ENCODE measurements at regions not wholly inside any gene's neighbourhood (a gene's known extent, or its start where the extent isn't known, plus 50 kb on each side); places are given as distances from the start of the nearest gene placed in this dataset.

DNA sequence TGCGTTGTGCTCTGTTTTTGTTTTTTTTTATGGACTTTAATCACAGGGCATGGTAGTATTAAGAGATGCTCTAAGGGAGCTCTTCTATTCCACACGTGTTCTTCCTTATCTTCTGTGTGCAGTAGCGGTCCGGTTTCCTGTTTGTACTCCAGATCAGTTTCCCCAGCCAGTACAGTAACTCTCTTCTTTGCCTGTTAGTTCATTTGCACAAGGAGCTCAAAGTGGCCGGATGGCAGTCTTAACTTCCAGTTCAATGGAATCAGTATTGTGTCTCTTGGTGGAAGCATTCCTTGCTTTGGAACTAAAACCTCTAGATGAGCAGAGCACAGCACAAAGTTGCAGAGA is 122.0 kb downstream of the KLF13 start:
- no peak for ATAC-seq
- Mint-ChIP-seq H3K9me3 (peaks cover 0 to 9% of the 10 kb centered on the region in 2 donors), H3K27ac (no peak overlapping the region), H3K36me3 (peaks cover 0 to 9% of the 10 kb centered on the region in 2 donors)
- DNase-seq (ENCODE audit: low spot score in 2 of 2): no peak

DNA sequence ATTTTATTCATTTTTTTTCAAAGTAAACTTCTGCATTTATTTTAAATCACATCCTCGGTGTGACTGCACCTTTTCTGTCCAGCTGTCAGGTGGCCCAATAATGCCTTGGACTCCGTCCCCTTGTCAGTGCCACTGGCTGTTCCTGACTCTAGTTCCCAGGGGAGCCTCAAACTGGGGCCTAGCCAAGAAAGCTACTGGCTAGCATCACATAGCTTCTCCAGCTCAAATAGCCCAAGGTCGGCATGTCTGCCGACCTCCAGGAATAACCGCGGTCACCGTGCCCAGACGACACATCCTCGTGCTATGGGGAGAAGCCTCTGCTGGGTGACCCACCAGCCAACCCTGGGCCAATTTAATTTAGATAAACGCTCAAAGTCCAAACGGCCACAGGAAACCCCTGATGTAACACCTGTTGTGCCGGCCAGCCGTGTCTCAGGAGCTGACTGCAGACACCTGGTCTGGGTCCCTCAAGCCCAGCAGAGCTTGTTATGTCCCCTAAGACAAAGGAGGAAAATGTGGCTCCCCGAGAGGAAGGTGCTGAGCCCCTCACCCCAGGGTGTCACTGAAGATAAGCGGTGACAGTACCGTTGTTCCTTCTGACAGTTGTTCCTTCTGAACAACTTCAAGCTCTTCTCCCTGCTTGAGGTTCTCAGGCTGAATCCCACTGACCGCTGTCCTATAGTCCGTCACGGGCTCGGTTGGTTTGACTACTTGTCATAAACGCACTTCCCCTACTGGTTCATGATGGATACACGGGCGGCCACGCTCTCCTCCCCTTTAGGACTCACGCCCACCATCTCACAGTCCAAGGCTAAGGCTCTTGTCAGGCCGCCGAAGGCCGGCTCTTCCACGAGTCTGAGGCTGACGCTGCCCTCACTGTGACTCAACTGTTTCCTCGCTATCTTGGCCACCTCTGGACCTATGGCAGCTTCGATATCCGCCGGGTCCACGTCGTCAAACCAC is 126.2 kb downstream of the KLF13 start:
- no peak for ATAC-seq
- Mint-ChIP-seq H3K27ac (no peak overlapping the region), H3K36me3 (peaks cover 6 to 24% of the 10 kb centered on the region in 2 donors), H3K9me3 (peaks cover 6 to 16% of the 10 kb centered on the region in 2 donors)
- DNase-seq (ENCODE audit: low spot score in 2 of 2): no peak

DNA sequence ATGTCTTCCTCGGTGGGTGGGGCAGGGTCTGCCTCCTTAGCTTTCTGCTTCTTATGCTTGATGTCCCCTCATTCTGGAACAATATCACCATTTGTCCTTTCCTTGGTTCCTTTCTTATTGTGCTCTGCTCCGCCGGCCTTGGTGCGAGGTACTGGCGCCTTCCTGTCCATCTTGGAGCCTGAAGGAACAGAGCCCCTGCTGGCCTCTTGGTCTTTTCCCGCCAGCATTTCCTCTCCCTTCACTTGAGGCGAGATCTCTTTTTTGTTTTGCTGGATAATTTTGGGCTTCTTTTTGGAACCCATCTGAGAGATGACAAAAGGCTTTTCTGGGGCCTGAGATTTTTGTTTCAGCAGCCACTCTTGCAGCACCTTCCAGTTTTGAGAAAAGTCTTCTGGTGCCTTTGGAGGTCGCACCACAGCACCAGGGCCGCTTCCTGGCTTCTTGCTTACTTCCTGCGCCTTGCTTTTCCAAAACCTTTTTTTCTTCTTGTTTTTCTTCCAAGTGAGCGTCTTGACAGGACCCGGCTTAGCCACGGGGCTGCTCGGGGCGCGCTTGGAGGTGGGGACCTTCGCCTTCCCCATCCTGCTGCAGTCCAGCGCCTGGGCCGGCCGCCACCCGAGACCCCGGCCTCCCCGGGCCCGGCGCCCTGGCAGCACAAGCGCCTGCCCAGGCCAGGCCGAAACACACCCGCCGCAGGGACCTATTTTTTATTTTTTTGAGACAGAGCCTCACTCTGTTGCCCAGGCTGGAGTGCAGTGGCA is 127.1 kb downstream of the KLF13 start:
- Mint-ChIP-seq H3K9me3 (peaks cover 6 to 14% of the 10 kb centered on the region in 2 donors), H3K27ac (no peak overlapping the region), H3K36me3 (peaks cover 6 to 22% of the 10 kb centered on the region in 2 donors)
- DNase-seq (ENCODE audit: low spot score in 2 of 2): no peak
- ATAC-seq: no peak

DNA sequence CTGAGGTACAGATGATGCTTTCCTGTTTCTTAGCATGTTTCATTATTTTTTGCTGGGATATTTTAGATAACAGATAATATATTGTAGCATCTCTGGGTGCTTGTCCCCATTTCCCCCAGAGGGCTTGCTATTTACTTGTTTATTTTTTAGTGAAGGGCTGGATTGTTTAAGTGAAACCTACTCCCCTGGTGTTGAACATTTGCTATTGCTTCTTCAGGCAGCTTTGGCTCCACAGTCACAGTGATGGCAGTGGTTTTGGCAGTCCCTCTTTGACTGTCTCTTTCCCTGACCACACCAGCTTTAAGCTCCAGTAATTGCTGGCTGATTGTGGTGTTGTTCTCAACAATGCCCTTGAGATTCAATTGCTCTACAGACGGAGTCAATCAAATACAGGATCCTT is 128.9 kb downstream of the KLF13 start:
- ATAC-seq (peak in 1 of 2 donors; percentile 38), DNase-seq (ENCODE audit: low spot score in 2 of 2) (no peak)
- peaks cover 6 to 15% of the 10 kb centered on the region in 2 donors for H3K36me3 Mint-ChIP-seq
- no peak overlapping the region for H3K27ac Mint-ChIP-seq
- peaks cover 6 to 8% of the 10 kb centered on the region in 2 donors for H3K9me3 Mint-ChIP-seq

DNA sequence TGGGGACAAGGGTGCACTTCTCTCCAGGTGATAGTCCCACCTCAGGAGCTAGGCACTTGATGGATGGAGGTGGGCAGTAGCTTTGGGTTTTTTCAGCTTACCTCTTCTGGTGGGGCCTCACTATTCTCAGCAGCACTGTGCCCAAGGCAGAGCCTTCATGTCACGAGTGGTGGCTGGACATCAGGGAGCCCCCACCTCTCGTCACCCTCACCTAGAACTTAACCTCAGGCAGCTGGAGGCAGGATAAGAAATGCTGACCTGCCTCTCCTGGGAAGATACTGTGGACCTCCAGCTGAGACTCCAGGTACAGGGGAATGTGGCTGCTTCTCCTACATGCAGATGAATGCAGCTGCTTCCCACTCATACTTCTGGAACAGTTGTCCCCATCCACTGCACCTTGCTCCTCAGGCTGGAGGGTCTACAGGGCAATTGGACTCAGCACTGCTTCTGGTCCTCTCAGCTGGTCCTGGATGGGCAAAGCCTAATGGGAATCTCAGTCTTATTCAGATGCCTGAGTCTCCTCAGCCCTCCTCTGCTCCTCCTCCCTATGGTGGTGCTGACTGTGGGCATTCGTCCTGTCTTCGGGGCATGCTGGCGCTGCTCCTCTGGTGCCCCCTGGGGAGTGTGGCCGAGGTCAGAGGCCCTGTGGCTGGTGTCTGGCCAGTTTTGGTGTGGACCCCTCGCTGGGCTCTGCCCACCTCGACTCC is 129.9 kb downstream of the KLF13 start:
- Mint-ChIP-seq H3K36me3 (peaks cover 6 to 15% of the 10 kb centered on the region in 2 donors), H3K27ac (no peak overlapping the region)
- no peak for ATAC-seq

DNA sequence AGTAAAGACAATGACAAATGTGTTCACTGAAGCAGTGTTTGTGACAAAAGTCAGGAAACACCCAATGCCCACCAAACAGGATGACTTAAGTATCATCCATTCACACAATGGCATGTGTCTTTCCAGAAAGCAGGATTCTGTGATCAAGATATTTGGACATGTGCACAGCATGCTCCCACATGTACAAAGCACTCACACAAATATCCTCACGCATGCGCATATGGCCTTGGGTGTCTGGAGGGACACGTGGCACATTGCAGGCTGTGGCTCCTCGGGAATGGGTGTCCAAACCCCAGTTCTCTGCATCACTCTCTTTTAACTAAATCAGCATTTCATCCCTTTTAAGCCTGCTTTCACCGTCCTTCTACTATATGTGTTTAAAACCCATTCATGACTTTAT is 130.5 kb downstream of the KLF13 start:
- ATAC-seq: no peak
- Mint-ChIP-seq H3K9me3 (peaks cover 6 to 8% of the 10 kb centered on the region in 2 donors), H3K27ac (no peak overlapping the region), H3K36me3 (peaks cover 6 to 15% of the 10 kb centered on the region in 2 donors)
- no peak for DNase-seq (ENCODE audit: low spot score in 2 of 2)

More for the DNA sequence above, 129.9 kb downstream of the KLF13 start:
- DNase-seq (ENCODE audit: low spot score in 2 of 2): no peak
- peaks cover 6 to 8% of the 10 kb centered on the region in 2 donors for H3K9me3 Mint-ChIP-seq

DNA sequence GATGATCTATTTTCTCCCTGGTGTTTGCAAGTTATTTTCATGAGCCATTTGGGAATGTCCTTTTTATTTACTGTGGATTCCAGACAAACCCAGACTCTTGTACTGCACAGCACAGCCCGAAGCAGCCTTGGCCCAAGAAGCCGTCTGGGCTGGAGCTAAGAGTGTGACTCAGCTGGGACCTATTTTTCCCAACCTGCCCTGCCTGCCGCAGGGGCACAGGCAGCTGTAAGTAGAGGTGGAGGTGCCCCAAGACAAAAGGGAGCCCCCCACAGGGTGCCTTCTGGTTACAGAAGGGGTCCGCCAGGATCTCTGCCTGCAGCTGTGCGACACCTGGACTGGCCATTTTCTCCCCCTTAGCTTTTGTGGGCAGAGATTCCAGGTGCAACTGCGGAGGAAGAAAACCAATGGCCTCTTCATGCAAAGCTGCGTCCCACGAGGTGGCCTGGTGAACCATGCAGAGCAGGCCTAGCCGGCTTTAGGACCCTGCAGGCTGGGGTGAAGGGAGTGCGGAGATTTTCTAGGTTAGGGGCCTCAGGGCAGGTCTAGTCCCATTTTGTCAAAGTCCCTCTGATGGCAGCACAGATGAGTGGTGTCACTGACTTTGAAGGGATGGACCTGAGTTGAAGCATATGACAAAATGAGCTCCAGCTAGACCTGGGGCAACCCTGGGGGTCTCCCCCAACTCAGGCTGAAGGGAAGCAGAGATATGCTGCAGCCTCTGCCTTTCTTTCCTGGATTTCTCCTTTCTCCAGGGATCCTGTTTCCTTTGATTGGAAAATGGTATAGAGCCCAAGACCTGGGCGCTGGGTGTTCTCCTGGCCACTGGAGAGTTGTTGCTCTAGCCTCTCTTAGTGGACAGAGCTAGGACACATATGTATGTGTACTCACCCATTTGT is 131.2 kb downstream of the KLF13 start:
- Mint-ChIP-seq H3K27ac (peak overlapping the region; percentile 66 to 71), H3K36me3 (peaks cover 6 to 15% of the 10 kb centered on the region in 2 donors), H3K9me3 (peaks cover 6 to 8% of the 10 kb centered on the region in 2 donors)
- DNase-seq (ENCODE audit: low spot score in 2 of 2): no peak
- no peak for ATAC-seq

DNA sequence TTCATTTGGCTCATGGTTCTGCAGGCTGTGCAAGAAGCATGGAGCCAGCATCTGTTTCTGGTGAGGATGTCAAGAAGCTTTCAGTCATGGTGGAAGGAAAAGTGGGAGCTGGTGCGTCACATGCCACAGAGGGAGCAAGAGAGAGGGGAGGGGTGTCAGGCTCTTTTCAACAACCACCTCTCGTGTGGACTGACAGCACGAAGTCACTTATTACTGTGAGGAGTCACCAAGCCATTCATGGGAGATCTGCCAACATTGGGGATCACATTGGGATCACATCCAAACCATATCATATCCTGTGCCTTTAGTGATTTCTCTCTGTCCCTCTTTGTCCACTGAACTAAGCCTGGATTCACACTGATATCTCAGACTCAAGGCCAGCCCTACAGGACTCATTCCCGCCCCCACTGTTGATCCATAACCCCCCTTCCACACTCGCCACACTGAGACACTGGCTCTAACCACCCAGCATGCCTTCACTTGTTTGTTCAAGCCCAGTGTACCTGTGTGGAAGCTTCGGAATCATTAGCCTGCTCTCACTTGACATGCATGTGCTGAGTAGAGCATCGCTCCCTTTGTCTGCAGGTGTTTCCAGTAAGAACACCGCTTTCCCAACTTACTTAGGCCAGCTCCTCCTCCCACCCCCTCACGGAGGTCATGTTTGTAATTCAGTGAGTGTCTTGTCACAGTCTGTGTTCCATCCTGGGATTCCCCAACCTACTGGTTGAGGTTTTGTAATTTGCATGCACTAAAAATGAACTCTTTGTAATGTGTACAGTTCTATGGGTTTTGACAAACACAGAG is 132.2 kb downstream of the KLF13 start:
- DNase-seq (ENCODE audit: low spot score in 2 of 2) (peak in 1 of 2 donors; percentile 49), ATAC-seq (peak; percentile 94 to 98)
- H3K36me3 Mint-ChIP-seq: peaks cover 6 to 15% of the 10 kb centered on the region in 2 donors
- peak overlapping the region; percentile 71 to 72 for H3K27ac Mint-ChIP-seq
- peaks cover 6 to 8% of the 10 kb centered on the region in 2 donors for H3K9me3 Mint-ChIP-seq

DNA sequence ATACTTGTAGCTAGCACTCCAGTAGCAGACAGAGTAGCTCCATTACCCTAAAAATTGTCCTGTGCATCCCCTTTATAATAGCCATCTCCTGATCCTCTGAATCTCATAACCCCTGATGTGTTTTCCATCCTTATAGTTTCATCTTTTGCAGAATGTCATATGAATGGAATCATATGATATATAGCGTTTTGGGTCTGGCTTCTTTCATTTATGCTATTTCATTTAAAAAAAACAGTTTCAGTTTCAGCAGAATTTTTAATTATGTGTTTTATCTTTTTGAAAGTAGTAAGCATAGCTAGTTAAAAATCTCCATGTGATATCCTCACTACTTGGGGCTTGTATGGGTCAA is 132.7 kb downstream of the KLF13 start:
- H3K27ac Mint-ChIP-seq: peak overlapping the region; percentile 71 to 72
- H3K9me3 Mint-ChIP-seq: peaks cover 6 to 8% of the 10 kb centered on the region in 2 donors
- DNase-seq (ENCODE audit: low spot score in 2 of 2) (no peak), ATAC-seq (no peak)
- H3K36me3 Mint-ChIP-seq: peaks cover 6 to 15% of the 10 kb centered on the region in 2 donors

DNA sequence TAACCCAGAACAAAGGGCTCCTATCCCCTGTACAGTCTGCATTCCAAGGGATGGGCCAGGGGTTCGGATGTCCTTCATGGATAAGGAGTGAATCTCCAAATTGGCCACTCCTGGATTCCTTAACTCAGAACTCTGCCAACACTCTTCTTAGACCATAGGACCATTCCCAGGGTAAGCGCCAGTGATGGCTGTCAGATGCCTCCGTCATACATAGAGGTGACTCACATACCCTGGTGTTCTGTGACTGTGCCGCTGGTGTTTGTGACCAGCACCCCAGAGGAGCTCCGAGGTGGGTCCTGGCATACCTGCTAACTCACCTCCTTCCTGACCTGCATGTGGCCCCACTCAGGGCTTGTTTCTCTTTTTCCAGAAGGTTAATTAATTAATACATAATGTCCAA is 134.7 kb downstream of the KLF13 start:
- H3K27ac Mint-ChIP-seq: no peak overlapping the region
- H3K36me3 Mint-ChIP-seq: no peaks in the 10 kb centered on the region
- DNase-seq (ENCODE audit: low spot score in 2 of 2) (no peak), ATAC-seq (no peak)
- H3K9me3 Mint-ChIP-seq: no peaks in the 10 kb centered on the region

DNA sequence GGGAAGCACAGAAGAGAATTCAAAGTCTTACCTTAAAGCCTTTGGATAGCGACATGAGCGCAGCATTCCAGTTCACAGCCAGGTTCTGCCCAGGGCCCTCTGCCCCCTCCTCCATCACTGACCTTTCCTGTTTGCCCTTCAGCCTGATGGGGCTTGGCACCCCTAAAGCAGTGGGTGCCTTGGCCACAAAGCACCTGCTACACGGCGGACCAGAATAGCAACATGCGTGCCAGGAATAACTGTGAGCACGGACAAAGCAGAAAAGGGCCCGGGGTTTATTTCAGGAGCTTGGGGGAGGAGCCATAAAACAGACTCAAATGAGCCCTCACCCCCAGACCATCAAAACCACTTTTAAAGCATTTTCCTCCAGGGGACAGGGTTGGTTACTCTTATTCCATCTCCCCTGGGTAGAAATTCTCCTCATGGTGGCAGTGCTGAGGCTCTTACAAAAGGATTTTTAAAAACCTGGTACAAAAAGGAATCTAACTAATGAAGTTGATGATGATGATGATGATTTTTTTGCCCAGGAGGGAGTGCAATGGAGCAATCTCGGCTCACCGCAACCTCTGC is 135.4 kb downstream of the KLF13 start:
- ATAC-seq: no peak
- Mint-ChIP-seq H3K9me3 (no peaks in the 10 kb centered on the region), H3K36me3 (no peaks in the 10 kb centered on the region), H3K27ac (peak overlapping the region in 1 of 2 donors; percentile 36)
- DNase-seq (ENCODE audit: low spot score in 2 of 2): no peak

DNA sequence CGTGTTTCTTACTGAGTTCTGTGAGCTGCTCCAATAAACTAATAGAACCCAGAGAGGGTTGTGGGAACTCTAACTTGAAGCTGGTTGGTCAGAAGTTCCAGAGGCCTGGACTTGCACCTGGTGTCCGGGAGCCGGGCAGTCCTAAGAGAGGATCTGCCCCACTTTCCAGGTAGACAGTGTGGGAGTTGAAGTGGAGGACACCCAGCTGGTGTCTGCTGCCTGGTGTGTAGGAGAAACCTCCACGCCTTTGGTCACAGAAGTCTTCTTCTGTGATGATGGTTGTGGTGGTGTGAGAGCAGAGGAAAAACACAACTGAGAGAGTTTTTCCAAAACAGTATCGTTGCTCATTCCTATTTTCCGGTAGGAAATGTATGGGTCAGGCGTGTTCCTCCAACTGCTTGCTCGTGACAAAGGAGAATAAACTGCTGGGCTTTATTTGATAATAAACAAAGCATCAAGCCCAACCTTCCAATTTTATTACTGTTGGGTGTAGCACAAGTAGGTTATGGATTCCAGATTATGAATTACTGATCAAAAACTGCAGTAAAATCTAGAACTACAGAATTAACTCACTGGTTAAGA is 137.0 kb downstream of the KLF13 start:
- ATAC-seq (no peak), DNase-seq (ENCODE audit: low spot score in 2 of 2) (no peak)
- Mint-ChIP-seq H3K9me3 (no peaks in the 10 kb centered on the region), H3K27ac (no peak overlapping the region), H3K36me3 (no peaks in the 10 kb centered on the region)

DNA sequence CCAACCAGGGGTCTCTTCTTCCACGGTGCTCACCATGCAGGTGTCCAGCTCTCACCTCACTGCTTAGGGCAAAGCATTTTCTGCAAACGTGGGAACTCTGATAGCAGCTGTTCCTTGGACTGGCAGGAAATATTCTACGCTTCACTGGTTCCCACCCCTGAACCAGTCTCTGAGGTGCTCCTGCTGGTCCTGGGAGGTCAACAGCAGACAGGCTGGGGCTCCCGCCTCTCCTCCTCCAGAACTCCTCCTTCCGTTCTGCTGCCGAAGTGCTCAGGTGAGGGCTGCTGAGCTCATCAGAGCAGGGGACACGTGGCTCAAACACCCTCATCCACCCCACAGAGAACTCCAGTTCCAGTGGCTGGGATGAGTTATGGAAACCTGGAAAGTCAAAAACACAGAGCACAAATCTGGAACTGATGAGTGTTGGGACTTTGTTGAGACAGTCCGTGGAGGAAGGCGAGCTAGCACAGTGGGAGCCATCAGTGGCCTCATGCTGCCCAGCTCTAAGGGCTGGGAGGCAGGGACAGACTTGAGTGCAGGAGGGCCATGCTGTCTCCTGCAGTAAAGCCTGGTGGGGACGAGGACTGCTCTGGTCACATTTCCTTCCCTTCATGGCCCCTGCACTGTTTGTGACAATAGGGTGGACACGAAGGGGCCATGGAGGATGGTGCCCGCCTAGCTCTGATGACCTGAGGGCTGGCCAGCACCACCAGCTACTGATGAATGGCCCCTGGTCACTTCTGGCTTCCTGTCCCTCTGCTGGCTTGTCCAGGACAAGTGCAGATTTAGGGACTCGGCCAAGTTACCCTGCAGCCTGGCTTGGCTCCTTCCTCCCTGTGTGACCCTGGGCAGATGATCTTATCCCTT is 137.8 kb downstream of the KLF13 start:
- ATAC-seq (no peak), DNase-seq (ENCODE audit: low spot score in 2 of 2) (no peak)
- Mint-ChIP-seq H3K36me3 (no peaks in the 10 kb centered on the region), H3K9me3 (no peaks in the 10 kb centered on the region), H3K27ac (no peak overlapping the region)

Measured in activated naive CD4-positive, alpha-beta T cell treated with anti-CD3 and anti-CD28 coated beads, Interleukin-2, amount 50 U/mL, for 72 hours (primary cell).